Right atrium auricular region (tissue), 2 donors: ENCODE measurements at regions not wholly inside any gene's neighbourhood (a gene's known extent, or its start where the extent isn't known, plus 50 kb on each side); places are given as distances from the start of the nearest gene placed in this dataset.

Experiments used
- DNase-seq: peaks from one replicate; pipeline ENCODE4 v3.0.0-alpha.2; 2019; ENCODE audit warnings: low spot score
- H3K27ac ChIP-seq, 2 donors: fragments of 200-600 bp; sonication (generic); 1 replicate in 1 of 2; 2 replicates in 1 of 2; pipeline ENCODE4 v1.5.1; 2016 to 2019
- H3K27me3 ChIP-seq, 2 donors: fragments of 200-600 bp; sonication (generic); one replicate each; pipeline versions ENCODE4 v1.5.1 to v1.6.0; 2017 to 2019
- H3K36me3 ChIP-seq: fragments of 200-600 bp; sonication (generic); one replicate; pipeline ENCODE4 v1.5.1; 2016
- H3K4me1 ChIP-seq, 2 donors: fragments of 200-600 bp; sonication (generic); one replicate each; pipeline versions ENCODE4 v1.5.1 to v1.6.0; 2017 to 2019
- H3K4me3 ChIP-seq, 2 donors: fragments of 200-600 bp; sonication (generic); 1 replicate in 1 of 2; 2 replicates in 1 of 2; pipeline ENCODE4 v1.5.1; 2017 to 2019; ENCODE audit warnings: mild to moderate bottlenecking in 1 of 2, moderate library complexity in 1 of 2
- H3K9me3 ChIP-seq, 2 donors: fragments of 200-600 bp; sonication (generic); one replicate each; pipeline ENCODE4 v1.5.1; 2019
- CTCF ChIP-seq, 2 donors: fragments of 200-600 bp; sonication (generic); IDR thresholded peaks; one replicate each; pipeline ENCODE4 v1.5.1; 2019; ENCODE audit warnings: antibody characterized with exemption in 2 of 2

- no peaks in the 10 kb centered on the region for H3K4me1 ChIP-seq
- DNase-seq = no peak
- no peaks in the 10 kb centered on the region for H3K9me3 ChIP-seq
- no peak overlapping the region for H3K27ac ChIP-seq
- no peaks in the 10 kb centered on the region for H3K27me3 ChIP-seq
- TF ChIP-seq CTCF (IDR thresholded peaks at IDR 0.05) = no peak
- no peak overlapping the region for H3K4me3 ChIP-seq
- no peaks in the 10 kb centered on the region for H3K36me3 ChIP-seq
Observed at GRCh38 chr14:39876916-39877315, 444.7 kb upstream of the FBXO33 start.

GRCh38 chr14:39875028-39875427 is 442.8 kb upstream of the FBXO33 start:
- H3K27me3 ChIP-seq = no peaks in the 10 kb centered on the region
- no peaks in the 10 kb centered on the region for H3K36me3 ChIP-seq
- no peak for DNase-seq
- no peak overlapping the region for H3K4me3 ChIP-seq
- no peaks in the 10 kb centered on the region for H3K4me1 ChIP-seq
- H3K9me3 ChIP-seq = no peaks in the 10 kb centered on the region
- H3K27ac ChIP-seq = no peak overlapping the region
- no peak for TF ChIP-seq CTCF (IDR thresholded peaks at IDR 0.05)

GRCh38 chr14:39873791-39874190 is 441.6 kb upstream of the FBXO33 start:
- H3K4me1 ChIP-seq = no peaks in the 10 kb centered on the region
- no peak overlapping the region for H3K27ac ChIP-seq
- H3K9me3 ChIP-seq = no peaks in the 10 kb centered on the region
- H3K36me3 ChIP-seq = no peaks in the 10 kb centered on the region
- no peak overlapping the region for H3K4me3 ChIP-seq
- no peak for DNase-seq
- H3K27me3 ChIP-seq = no peaks in the 10 kb centered on the region
- no peak for TF ChIP-seq CTCF (IDR thresholded peaks at IDR 0.05)

- Histone ChIP-seq H3K27me3 (no peaks in the 10 kb centered on the region), H3K36me3 (no peaks in the 10 kb centered on the region), H3K4me1 (no peaks in the 10 kb centered on the region), H3K27ac (no peak overlapping the region), H3K4me3 (no peak overlapping the region), H3K9me3 (no peaks in the 10 kb centered on the region)
- DNase-seq = no peak
- TF ChIP-seq CTCF (IDR thresholded peaks at IDR 0.05) = no peak
Observed at GRCh38 chr14:39868949-39869348, 436.7 kb upstream of the FBXO33 start.

GRCh38 chr14:39868251-39868650 is 436.0 kb upstream of the FBXO33 start:
- Histone ChIP-seq H3K27ac (no peak overlapping the region), H3K9me3 (no peaks in the 10 kb centered on the region), H3K4me1 (no peaks in the 10 kb centered on the region), H3K36me3 (no peaks in the 10 kb centered on the region), H3K4me3 (no peak overlapping the region), H3K27me3 (no peaks in the 10 kb centered on the region)
- DNase-seq = no peak
- TF ChIP-seq CTCF (IDR thresholded peaks at IDR 0.05) = no peak

GRCh38 chr14:39863441-39863840 is 431.2 kb upstream of the FBXO33 start:
- Histone ChIP-seq H3K36me3 (no peaks in the 10 kb centered on the region), H3K4me3 (no peak overlapping the region), H3K9me3 (no peaks in the 10 kb centered on the region), H3K27ac (no peak overlapping the region), H3K27me3 (no peaks in the 10 kb centered on the region), H3K4me1 (no peaks in the 10 kb centered on the region)
- TF ChIP-seq CTCF (IDR thresholded peaks at IDR 0.05) = no peak
- no peak for DNase-seq
